ENCODE measurements at regions not wholly inside any gene's neighbourhood (a gene's known extent, or its start where the extent isn't known, plus 50 kb on each side); places are given as distances from the start of the nearest gene placed in this dataset.

DNA sequence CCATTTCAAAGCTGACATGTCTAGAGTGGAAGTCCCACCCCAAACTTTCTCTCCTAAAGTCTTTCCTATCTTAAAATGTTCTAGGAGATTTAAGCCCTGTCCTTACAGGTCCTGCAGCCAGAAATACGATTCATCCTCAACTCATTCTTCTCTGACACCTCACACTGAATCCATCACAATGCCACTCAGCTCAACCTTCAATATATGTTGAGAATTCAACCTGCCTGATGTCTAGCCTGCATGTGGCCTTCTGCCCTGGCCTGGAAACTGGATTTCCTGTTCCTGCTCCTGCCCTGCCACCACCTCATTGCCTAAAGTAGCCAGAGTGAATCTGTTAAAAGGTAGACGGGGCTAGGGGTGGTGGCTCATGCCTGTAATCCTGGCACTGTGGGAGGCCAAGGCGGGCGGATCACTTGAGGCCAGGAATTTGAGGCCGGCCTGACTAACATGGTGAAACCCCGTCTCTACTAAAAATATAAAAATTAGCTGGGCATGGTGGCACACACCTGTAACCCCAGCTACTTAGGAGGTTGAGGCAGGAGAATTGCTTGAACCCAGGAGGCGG is 345.9 kb downstream of the CDH26 start:
- no peak for TF ChIP-seq CTCF (conservative IDR thresholded peaks at IDR 0.05; ENCODE audit: low read depth, low read length)
- no peak for TF ChIP-seq RCOR1 (IDR thresholded peaks at IDR 0.05; ENCODE audit: insufficient replicate concordance, low read length)
- TF ChIP-seq MXI1 (IDR thresholded peaks at IDR 0.05; ENCODE audit: borderline replicate concordance, low read depth, low read length): no peak
- TF ChIP-seq RFX5 (IDR thresholded peaks at IDR 0.05; ENCODE audit: low read depth, low read length): no peak
- TF ChIP-seq POLR2A (IDR thresholded peaks at IDR 0.05; ENCODE audit: low read depth, low read length): no peak
- TF ChIP-seq CEBPB (IDR thresholded peaks at IDR 0.05; ENCODE audit: low read depth, low read length): no peak
